Breast epithelium (tissue), 3 donors: ENCODE measurements at regions not wholly inside any gene's neighbourhood (a gene's known extent, or its start where the extent isn't known, plus 50 kb on each side); places are given as distances from the start of the nearest gene placed in this dataset.

Experiments
- POLR2A ChIP-seq: fragments of 450-650 bp; IDR thresholded peaks from one replicate; pipeline ENCODE4 v1.6.1; 2016; ENCODE audit warnings: antibody characterized with exemption, mild to moderate bottlenecking, moderate library complexity
- TF ChIP-seq, protein P1 (sequence below), 3 donors: fragments of 450-650 bp; IDR thresholded peaks; one replicate each; pipeline ENCODE4 v1.5.1; 2016 to 2017; ENCODE audit warnings: antibody characterized with exemption in 3 of 3, mild to moderate bottlenecking in 3 of 3, moderate library complexity in 3 of 3

DNA sequence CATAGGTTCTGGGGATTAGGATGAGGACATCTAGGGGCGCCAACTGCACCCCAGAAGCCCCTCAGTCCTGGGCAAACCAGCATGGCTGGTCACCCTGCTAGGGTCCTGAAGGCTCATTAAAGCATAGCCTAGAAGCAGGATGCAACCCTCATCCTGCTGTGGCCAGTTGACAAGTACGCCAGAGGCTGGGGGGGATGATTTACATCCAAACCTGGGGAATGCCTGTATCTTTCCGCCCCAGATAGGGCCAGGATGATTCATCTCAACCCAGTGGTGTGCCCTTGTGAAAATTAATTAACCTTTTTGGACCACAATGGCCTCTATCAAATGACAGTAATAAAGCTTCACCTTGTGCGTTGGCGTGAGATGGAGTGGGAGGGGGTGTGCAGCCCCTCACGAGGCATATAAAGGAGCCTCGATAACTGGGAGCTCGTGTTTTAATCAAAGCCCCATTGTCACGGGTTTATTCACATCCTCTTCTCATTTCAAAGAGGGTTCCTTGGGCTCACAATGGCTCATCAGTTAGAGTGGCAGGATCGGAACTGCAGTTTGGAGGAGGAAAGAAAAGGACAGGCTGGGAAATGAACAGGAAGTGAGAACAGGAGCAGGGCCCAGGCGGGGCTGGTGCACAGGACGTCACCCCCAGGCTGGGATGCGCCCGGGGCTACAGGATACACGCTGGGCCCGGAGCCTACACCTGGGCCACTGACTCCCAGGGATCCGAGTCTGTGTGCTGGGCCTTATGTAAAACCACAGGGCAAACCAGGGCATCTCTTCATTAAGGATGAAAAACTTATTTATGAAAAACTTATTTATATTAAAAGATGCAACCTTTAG, 121.8 kb upstream of the PHACTR3 start:
- TF ChIP-seq, protein P1, sequence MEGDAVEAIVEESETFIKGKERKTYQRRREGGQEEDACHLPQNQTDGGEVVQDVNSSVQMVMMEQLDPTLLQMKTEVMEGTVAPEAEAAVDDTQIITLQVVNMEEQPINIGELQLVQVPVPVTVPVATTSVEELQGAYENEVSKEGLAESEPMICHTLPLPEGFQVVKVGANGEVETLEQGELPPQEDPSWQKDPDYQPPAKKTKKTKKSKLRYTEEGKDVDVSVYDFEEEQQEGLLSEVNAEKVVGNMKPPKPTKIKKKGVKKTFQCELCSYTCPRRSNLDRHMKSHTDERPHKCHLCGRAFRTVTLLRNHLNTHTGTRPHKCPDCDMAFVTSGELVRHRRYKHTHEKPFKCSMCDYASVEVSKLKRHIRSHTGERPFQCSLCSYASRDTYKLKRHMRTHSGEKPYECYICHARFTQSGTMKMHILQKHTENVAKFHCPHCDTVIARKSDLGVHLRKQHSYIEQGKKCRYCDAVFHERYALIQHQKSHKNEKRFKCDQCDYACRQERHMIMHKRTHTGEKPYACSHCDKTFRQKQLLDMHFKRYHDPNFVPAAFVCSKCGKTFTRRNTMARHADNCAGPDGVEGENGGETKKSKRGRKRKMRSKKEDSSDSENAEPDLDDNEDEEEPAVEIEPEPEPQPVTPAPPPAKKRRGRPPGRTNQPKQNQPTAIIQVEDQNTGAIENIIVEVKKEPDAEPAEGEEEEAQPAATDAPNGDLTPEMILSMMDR (IDR thresholded peaks at IDR 0.05): no peak
- TF ChIP-seq POLR2A: no peak
